Liver (tissue), 3 donors: ENCODE measurements at regions not wholly inside any gene's neighbourhood (a gene's known extent, or its start where the extent isn't known, plus 50 kb on each side); places are given as distances from the start of the nearest gene placed in this dataset.

Experiments
- EGR1 ChIP-seq, 2 donors: IDR thresholded peaks; 2 replicates each; pipeline ENCODE4 v1.6.1; 2016 to 2018; ENCODE audit warnings: antibody characterized with exemption in 2 of 2, low read depth in 2 of 2
- FOXA1 ChIP-seq: IDR thresholded peaks from 2 replicates; pipeline ENCODE4 v1.6.1; 2016; ENCODE audit warnings: antibody characterized with exemption
- GABPA ChIP-seq, 2 donors: IDR thresholded peaks in 1 of 2; conservative IDR thresholded peaks in 1 of 2; 2 replicates each; pipeline ENCODE4 v1.6.1; 2016; ENCODE audit warnings: antibody characterized with exemption in 2 of 2, mild to moderate bottlenecking in 1 of 2, moderate library complexity in 1 of 2
- JUND ChIP-seq, 2 donors: IDR thresholded peaks; 2 replicates each; pipeline ENCODE4 v1.6.1; 2016; ENCODE audit warnings: antibody characterized with exemption in 2 of 2
- NR2F2 ChIP-seq: IDR thresholded peaks from 2 replicates; pipeline ENCODE4 v1.6.1; 2016; ENCODE audit warnings: antibody characterized with exemption
- RAD21 ChIP-seq, 2 donors: IDR thresholded peaks; 2 replicates each; pipeline ENCODE4 v1.6.1; 2016; ENCODE audit warnings: antibody characterized with exemption in 2 of 2, mild to moderate bottlenecking in 2 of 2
- SP1 ChIP-seq: IDR thresholded peaks from 2 replicates; pipeline ENCODE4 v1.6.1; 2018; ENCODE audit warnings: antibody characterized with exemption, mild to moderate bottlenecking
- TAF1 ChIP-seq: conservative IDR thresholded peaks from 2 replicates; pipeline ENCODE4 v1.6.1; 2016; ENCODE audit warnings: antibody characterized with exemption, mild to moderate bottlenecking
- YY1 ChIP-seq: IDR thresholded peaks from 2 replicates; pipeline ENCODE4 v1.6.1; 2016; ENCODE audit warnings: antibody characterized with exemption, mild to moderate bottlenecking
- TF ChIP-seq, protein P1 (sequence below): fragments of 150-350 bp; IDR thresholded peaks from 2 replicates; pipeline ENCODE4 v1.5.1; 2017; ENCODE audit warnings: improper control_type of control experiment, low read depth, low read length; ENCODE audit not compliant: missing input control
- TF ChIP-seq, protein P2 (sequence below): IDR thresholded peaks from 2 replicates; pipeline ENCODE4 v1.6.1; 2016; ENCODE audit warnings: antibody characterized with exemption
- TF ChIP-seq, protein P3 (sequence below): IDR thresholded peaks from 2 replicates; pipeline ENCODE4 v1.6.1; 2016; ENCODE audit warnings: antibody characterized with exemption, mild to moderate bottlenecking
- TF ChIP-seq, protein P4 (sequence below): IDR thresholded peaks from 2 replicates; pipeline ENCODE4 v1.6.1; 2016; ENCODE audit warnings: antibody characterized with exemption
- TF ChIP-seq, protein P5 (sequence below): IDR thresholded peaks from 2 replicates; pipeline ENCODE4 v1.6.1; 2016; ENCODE audit warnings: antibody characterized with exemption
- donor health status: healthy.
- donor health status: healthy.

DNA sequence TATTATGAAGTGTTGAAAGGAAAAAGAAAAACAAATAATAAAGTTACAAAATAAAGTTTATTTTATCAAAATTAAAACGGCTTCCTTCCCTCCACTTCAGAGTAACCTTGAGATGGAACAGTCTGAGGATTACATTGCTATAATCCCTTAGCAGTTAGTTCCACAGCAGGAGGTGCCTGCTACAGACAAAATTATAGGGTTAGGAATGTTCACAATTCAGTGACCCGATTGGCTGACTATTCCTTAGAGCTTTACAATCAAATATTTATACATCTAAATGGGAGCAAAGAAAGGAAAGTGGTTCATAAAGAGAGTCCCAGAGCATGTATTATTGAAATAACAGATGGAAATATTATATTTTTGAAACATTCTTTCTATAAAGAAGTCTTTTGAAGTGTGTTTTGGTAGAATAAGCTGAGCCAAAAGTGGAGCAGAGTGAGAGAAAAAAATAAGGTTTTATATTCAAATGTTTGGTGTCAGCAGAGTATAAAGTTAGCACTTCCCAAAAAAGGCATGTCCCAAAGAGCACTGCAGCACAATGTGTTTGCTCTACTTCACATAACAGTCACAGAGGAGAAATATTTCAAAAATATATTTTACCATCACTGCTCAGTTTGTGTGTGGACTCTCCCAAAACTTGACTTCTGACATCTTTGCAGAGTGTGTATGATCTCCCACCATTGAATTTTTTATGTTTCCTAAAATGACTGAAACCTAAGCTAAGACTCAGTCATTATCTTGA lies 71.4 kb upstream of the GORAB start:
- no peak for TF ChIP-seq JUND (IDR thresholded peaks at IDR 0.05)
- TF ChIP-seq, protein P1, sequence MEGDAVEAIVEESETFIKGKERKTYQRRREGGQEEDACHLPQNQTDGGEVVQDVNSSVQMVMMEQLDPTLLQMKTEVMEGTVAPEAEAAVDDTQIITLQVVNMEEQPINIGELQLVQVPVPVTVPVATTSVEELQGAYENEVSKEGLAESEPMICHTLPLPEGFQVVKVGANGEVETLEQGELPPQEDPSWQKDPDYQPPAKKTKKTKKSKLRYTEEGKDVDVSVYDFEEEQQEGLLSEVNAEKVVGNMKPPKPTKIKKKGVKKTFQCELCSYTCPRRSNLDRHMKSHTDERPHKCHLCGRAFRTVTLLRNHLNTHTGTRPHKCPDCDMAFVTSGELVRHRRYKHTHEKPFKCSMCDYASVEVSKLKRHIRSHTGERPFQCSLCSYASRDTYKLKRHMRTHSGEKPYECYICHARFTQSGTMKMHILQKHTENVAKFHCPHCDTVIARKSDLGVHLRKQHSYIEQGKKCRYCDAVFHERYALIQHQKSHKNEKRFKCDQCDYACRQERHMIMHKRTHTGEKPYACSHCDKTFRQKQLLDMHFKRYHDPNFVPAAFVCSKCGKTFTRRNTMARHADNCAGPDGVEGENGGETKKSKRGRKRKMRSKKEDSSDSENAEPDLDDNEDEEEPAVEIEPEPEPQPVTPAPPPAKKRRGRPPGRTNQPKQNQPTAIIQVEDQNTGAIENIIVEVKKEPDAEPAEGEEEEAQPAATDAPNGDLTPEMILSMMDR: no peak
- no peak for TF ChIP-seq EGR1 (IDR thresholded peaks at IDR 0.05; ENCODE audit: low read depth in 2 of 2)
- TF ChIP-seq, protein P2, sequence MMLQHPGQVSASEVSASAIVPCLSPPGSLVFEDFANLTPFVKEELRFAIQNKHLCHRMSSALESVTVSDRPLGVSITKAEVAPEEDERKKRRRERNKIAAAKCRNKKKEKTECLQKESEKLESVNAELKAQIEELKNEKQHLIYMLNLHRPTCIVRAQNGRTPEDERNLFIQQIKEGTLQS: no peak
- no peak for TF ChIP-seq YY1
- TF ChIP-seq, protein P3, sequence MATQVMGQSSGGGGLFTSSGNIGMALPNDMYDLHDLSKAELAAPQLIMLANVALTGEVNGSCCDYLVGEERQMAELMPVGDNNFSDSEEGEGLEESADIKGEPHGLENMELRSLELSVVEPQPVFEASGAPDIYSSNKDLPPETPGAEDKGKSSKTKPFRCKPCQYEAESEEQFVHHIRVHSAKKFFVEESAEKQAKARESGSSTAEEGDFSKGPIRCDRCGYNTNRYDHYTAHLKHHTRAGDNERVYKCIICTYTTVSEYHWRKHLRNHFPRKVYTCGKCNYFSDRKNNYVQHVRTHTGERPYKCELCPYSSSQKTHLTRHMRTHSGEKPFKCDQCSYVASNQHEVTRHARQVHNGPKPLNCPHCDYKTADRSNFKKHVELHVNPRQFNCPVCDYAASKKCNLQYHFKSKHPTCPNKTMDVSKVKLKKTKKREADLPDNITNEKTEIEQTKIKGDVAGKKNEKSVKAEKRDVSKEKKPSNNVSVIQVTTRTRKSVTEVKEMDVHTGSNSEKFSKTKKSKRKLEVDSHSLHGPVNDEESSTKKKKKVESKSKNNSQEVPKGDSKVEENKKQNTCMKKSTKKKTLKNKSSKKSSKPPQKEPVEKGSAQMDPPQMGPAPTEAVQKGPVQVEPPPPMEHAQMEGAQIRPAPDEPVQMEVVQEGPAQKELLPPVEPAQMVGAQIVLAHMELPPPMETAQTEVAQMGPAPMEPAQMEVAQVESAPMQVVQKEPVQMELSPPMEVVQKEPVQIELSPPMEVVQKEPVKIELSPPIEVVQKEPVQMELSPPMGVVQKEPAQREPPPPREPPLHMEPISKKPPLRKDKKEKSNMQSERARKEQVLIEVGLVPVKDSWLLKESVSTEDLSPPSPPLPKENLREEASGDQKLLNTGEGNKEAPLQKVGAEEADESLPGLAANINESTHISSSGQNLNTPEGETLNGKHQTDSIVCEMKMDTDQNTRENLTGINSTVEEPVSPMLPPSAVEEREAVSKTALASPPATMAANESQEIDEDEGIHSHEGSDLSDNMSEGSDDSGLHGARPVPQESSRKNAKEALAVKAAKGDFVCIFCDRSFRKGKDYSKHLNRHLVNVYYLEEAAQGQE: no peak
- TF ChIP-seq TAF1: no peak
- TF ChIP-seq RAD21 (IDR thresholded peaks at IDR 0.05): no peak
- TF ChIP-seq, protein P4, sequence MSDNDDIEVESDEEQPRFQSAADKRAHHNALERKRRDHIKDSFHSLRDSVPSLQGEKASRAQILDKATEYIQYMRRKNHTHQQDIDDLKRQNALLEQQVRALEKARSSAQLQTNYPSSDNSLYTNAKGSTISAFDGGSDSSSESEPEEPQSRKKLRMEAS: no peak
- TF ChIP-seq FOXA1: no peak
- TF ChIP-seq NR2F2: no peak
- TF ChIP-seq, protein P5, sequence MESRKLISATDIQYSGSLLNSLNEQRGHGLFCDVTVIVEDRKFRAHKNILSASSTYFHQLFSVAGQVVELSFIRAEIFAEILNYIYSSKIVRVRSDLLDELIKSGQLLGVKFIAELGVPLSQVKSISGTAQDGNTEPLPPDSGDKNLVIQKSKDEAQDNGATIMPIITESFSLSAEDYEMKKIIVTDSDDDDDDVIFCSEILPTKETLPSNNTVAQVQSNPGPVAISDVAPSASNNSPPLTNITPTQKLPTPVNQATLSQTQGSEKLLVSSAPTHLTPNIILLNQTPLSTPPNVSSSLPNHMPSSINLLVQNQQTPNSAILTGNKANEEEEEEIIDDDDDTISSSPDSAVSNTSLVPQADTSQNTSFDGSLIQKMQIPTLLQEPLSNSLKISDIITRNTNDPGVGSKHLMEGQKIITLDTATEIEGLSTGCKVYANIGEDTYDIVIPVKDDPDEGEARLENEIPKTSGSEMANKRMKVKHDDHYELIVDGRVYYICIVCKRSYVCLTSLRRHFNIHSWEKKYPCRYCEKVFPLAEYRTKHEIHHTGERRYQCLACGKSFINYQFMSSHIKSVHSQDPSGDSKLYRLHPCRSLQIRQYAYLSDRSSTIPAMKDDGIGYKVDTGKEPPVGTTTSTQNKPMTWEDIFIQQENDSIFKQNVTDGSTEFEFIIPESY: no peak
- TF ChIP-seq SP1: no peak
- no peak for TF ChIP-seq GABPA (IDR thresholded peaks at IDR 0.05 in 1 of 2, conservative IDR thresholded peaks at IDR 0.05 in 1 of 2)
